Ishikawa (cell line): ENCODE measurements at regions not wholly inside any gene's neighbourhood (a gene's known extent, or its start where the extent isn't known, plus 50 kb on each side); places are given as distances from the start of the nearest gene placed in this dataset.

Experiments used
- CEBPB ChIP-seq: IDR thresholded peaks from 2 replicates; pipeline ENCODE4 v1.6.1; 2012
- CREB1 ChIP-seq: IDR thresholded peaks from 2 replicates; pipeline ENCODE4 v1.6.1; 2012; ENCODE audit warnings: low read depth
- EGR1 ChIP-seq: IDR thresholded peaks from 2 replicates; pipeline ENCODE4 v1.6.1; 2012
- EP300 ChIP-seq: IDR thresholded peaks from 2 replicates; pipeline ENCODE4 v1.6.1; 2012; ENCODE audit warnings: borderline replicate concordance
- FOXM1 ChIP-seq: IDR thresholded peaks from 2 replicates; pipeline ENCODE4 v1.6.1; 2012; ENCODE audit warnings: low read depth, borderline replicate concordance
- NFIC ChIP-seq: IDR thresholded peaks from 2 replicates; pipeline ENCODE4 v1.6.1; 2012
- RAD21 ChIP-seq: IDR thresholded peaks from 2 replicates; pipeline ENCODE4 v1.6.1; 2012; ENCODE audit warnings: low read depth
- TAF1 ChIP-seq: IDR thresholded peaks from 2 replicates; pipeline ENCODE4 v1.6.1; 2012; ENCODE audit warnings: low read depth, mild to moderate bottlenecking
- TCF12 ChIP-seq: IDR thresholded peaks from 2 replicates; pipeline ENCODE4 v1.6.1; 2012; ENCODE audit warnings: low read depth
- TEAD4 ChIP-seq: IDR thresholded peaks from 2 replicates; pipeline ENCODE4 v1.6.1; 2012
- YY1 ChIP-seq: IDR thresholded peaks from 2 replicates; pipeline ENCODE4 v1.6.1; 2012; ENCODE audit warnings: low read depth
- ZBTB7A ChIP-seq: IDR thresholded peaks from 2 replicates; pipeline ENCODE4 v1.6.1; 2012; ENCODE audit warnings: low read depth
- TF ChIP-seq, protein P1 (sequence below): IDR thresholded peaks from 2 replicates; pipeline ENCODE4 v1.6.1; 2012
- TF ChIP-seq, protein P2 (sequence below): IDR thresholded peaks from 2 replicates; pipeline ENCODE4 v1.6.1; 2012; ENCODE audit warnings: low read depth, mild to moderate bottlenecking
- TF ChIP-seq, protein P3 (sequence below): IDR thresholded peaks from 2 replicates; pipeline ENCODE4 v1.6.1; 2012

DNA sequence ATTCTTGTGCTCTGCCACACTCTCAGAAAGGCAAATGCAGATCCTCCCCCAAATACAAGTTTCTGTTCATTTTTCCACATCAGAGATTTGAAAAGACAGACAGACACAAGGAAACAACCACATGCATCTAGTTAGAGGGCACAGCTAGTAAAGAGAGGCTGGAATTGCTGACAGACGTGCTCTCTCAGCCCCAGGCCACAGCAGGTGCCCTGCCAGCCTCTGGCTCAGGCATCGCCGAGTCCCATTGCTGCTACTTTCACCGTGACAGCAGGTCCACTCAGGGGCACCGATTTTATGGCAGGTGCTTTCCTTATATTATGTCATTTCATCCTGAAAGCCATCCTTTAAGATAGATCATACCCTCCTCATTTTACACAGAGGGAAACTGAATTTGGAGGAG, 507.5 kb downstream of the EIPR1 start:
- TF ChIP-seq, protein P1, sequence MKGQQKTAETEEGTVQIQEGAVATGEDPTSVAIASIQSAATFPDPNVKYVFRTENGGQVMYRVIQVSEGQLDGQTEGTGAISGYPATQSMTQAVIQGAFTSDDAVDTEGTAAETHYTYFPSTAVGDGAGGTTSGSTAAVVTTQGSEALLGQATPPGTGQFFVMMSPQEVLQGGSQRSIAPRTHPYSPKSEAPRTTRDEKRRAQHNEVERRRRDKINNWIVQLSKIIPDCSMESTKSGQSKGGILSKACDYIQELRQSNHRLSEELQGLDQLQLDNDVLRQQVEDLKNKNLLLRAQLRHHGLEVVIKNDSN, result no peak
- TF ChIP-seq, protein P2, sequence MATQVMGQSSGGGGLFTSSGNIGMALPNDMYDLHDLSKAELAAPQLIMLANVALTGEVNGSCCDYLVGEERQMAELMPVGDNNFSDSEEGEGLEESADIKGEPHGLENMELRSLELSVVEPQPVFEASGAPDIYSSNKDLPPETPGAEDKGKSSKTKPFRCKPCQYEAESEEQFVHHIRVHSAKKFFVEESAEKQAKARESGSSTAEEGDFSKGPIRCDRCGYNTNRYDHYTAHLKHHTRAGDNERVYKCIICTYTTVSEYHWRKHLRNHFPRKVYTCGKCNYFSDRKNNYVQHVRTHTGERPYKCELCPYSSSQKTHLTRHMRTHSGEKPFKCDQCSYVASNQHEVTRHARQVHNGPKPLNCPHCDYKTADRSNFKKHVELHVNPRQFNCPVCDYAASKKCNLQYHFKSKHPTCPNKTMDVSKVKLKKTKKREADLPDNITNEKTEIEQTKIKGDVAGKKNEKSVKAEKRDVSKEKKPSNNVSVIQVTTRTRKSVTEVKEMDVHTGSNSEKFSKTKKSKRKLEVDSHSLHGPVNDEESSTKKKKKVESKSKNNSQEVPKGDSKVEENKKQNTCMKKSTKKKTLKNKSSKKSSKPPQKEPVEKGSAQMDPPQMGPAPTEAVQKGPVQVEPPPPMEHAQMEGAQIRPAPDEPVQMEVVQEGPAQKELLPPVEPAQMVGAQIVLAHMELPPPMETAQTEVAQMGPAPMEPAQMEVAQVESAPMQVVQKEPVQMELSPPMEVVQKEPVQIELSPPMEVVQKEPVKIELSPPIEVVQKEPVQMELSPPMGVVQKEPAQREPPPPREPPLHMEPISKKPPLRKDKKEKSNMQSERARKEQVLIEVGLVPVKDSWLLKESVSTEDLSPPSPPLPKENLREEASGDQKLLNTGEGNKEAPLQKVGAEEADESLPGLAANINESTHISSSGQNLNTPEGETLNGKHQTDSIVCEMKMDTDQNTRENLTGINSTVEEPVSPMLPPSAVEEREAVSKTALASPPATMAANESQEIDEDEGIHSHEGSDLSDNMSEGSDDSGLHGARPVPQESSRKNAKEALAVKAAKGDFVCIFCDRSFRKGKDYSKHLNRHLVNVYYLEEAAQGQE, result no peak
- no peak for TF ChIP-seq TEAD4
- no peak for TF ChIP-seq TAF1
- no peak for TF ChIP-seq RAD21
- no peak for TF ChIP-seq CREB1
- TF ChIP-seq EGR1, result no peak
- TF ChIP-seq EP300, result no peak
- no peak for TF ChIP-seq FOXM1
- TF ChIP-seq, protein P3, sequence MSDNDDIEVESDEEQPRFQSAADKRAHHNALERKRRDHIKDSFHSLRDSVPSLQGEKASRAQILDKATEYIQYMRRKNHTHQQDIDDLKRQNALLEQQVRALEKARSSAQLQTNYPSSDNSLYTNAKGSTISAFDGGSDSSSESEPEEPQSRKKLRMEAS, result no peak
- no peak for TF ChIP-seq ZBTB7A

DNA sequence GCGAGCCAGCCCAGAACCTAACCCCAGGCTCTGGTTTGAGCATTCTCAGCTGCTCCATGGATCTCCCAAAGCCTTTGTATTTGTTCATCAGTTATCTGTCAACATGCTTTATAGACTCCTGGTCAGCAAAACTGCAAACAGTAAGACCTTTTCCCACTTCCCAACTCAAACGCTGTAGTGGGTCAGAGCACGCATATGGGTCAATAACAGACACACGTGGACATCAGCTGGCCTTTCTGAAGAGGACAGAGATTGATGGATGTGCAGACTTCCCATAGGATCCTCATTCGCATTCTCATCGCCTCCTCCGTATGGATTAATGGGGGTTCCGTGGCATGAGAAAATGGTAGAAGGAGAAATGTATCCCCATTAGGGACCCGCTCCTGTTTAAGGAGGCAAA, 508.1 kb downstream of the EIPR1 start:
- TF ChIP-seq FOXM1, result no peak
- no peak for TF ChIP-seq EGR1
- no peak for TF ChIP-seq TAF1
- no peak for TF ChIP-seq YY1
- TF ChIP-seq ZBTB7A, result no peak
- TF ChIP-seq RAD21, result no peak
- TF ChIP-seq NFIC, result no peak
- TF ChIP-seq TCF12, result no peak
- no peak for TF ChIP-seq TEAD4
- no peak for TF ChIP-seq EP300
- TF ChIP-seq, protein P1, result no peak
- TF ChIP-seq CREB1, result no peak
- TF ChIP-seq, protein P2, result no peak
- TF ChIP-seq, protein P3, result no peak
- TF ChIP-seq CEBPB, result no peak

DNA sequence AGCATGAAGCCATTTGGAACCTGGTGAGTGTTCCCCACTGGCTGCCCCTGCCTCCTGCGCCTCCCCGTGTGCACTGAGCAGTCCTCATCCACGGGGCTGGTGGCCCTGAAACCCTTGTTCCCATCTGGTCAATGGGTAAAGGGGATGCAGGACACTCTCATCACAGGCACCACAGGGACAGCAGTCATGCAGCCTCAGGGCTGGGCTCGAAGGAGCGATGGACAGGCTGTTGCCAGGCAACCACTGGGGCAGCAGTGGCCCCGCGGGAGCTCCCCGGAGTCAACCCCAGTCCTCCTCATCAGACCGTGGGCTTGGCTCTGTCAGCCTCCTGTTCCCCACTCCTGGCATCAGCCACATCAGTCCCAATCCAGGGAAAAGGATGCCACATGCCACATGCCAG, 509.5 kb downstream of the EIPR1 start:
- no peak for TF ChIP-seq RAD21
- TF ChIP-seq ZBTB7A, result no peak
- TF ChIP-seq, protein P3, result no peak
- TF ChIP-seq, protein P1, result no peak
- no peak for TF ChIP-seq FOXM1
- TF ChIP-seq EGR1, result no peak
- TF ChIP-seq YY1, result no peak
- no peak for TF ChIP-seq TEAD4
- no peak for TF ChIP-seq CEBPB
- TF ChIP-seq TAF1, result no peak
- TF ChIP-seq NFIC, result no peak
- TF ChIP-seq CREB1, result no peak
- TF ChIP-seq TCF12, result no peak
- TF ChIP-seq, protein P2, result no peak
- TF ChIP-seq EP300, result no peak

DNA sequence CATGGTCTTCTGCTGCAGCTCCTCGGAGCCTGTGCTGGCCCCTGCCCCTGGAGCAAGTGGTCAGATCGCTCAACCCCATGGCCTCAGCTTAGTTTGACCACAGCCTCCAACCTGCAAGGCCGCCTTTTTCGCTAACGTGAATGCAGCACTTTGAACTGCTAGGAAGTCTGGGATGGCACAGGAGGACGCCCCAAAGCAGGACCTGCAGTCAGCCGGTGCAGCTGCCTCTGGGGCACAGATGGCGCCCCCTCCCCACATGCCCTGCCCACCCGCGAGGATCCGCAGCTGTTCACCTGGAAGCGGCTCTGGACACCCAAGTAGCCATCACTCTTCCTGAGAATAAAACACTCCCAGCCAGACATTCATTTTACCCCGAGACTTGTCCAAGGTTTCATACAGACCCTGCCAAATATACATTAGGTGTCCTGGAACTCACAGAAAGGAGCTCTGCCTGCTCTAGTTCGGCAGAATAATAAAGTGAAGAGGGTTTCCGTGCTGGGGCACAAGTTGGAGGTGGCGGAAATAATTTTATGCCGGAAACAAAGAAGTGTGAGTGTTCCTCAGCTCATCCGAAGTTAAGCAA, 510.1 kb downstream of the EIPR1 start:
- TF ChIP-seq, protein P2, result no peak
